SU-DHL-6 (cell line): ENCODE measurements at regions not wholly inside any gene's neighbourhood (a gene's known extent, or its start where the extent isn't known, plus 50 kb on each side); places are given as distances from the start of the nearest gene placed in this dataset.

Experiments
- CTCF ChIP-seq: fragments of 200-600 bp; sonication (generic); IDR thresholded peaks from one replicate; pipeline ENCODE4 v1.5.1; 2017; ENCODE audit warnings: antibody characterized with exemption, mild to moderate bottlenecking, low read length, moderate library complexity; ENCODE audit not compliant: insufficient read depth, poor library complexity, severe bottlenecking
- EZH2phosphoT487 ChIP-seq: fragments of 200-600 bp; sonication (generic), shearing (Covaris generic); conservative IDR thresholded peaks from 2 replicates; pipeline ENCODE4 v1.6.1; 2018; ENCODE audit warnings: mild to moderate bottlenecking, antibody characterized with exemption, low read length, moderate library complexity, mixed read lengths

- TF ChIP-seq CTCF (no peak), EZH2phosphoT487 (no peak)
Observed at GRCh38 chr11:10925149-10925926, 67.5 kb upstream of the ZBED5 start.
